Urinary bladder (tissue), 3 donors: ENCODE measurements at regions not wholly inside any gene's neighbourhood (a gene's known extent, or its start where the extent isn't known, plus 50 kb on each side); places are given as distances from the start of the nearest gene placed in this dataset.

Experiments used
- DNase-seq: peaks from one replicate; pipeline ENCODE4 v3.0.0-alpha.2; 2015; ENCODE audit errors: extremely low spot score
- H3K27ac ChIP-seq: one replicate; pipeline ENCODE4 v1.5.1; 2013; ENCODE audit warnings: low read depth, mild to moderate bottlenecking, moderate library complexity
- H3K36me3 ChIP-seq: one replicate; pipeline ENCODE4 v1.6.1; 2013; ENCODE audit warnings: mild to moderate bottlenecking, moderate library complexity; ENCODE audit not compliant: insufficient read depth
- H3K4me1 ChIP-seq: one replicate; pipeline ENCODE4 v1.6.1; 2013; ENCODE audit warnings: mild to moderate bottlenecking, moderate library complexity; ENCODE audit not compliant: insufficient read depth
- H3K4me3 ChIP-seq: one replicate; pipeline ENCODE4 v1.5.1; 2013; ENCODE audit warnings: low read depth, low read length
- WGBS: extraction: QIAGEN DNeasy Blood & Tissue Kit; methylation state at CpG from one replicate; pipeline ENCODE4 v1.1.7; 2013; 5-methylcytosine and 5-hydroxymethylcytosine counted together
- donor health status: healthy with polysubstance abuse.
- donor health status: healthy.

DNA sequence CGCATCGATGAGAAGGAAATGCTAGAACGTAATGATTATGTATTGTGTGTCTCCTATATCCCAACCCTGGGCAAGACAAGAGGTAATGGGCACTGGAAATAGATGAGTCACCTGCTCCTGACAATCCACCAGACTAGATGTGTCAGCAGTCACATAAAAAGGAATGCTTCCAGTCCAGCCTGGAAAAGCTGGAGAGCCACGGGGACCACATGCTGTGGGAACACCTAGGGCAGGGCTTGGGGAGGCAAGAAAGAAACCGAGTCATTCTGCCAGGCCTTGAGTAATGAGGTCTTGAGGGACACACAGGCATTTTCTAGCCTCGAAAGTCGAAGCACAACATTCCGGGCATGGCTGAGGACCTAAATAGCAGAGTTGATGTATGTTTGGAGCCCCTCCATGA lies 716.7 kb upstream of the TMEM132C start:
- WGBS: 75% methylated on average over 8 of the region's 8 CpGs
- DNase-seq: no peak
- H3K27ac ChIP-seq: no peak overlapping the region

DNA sequence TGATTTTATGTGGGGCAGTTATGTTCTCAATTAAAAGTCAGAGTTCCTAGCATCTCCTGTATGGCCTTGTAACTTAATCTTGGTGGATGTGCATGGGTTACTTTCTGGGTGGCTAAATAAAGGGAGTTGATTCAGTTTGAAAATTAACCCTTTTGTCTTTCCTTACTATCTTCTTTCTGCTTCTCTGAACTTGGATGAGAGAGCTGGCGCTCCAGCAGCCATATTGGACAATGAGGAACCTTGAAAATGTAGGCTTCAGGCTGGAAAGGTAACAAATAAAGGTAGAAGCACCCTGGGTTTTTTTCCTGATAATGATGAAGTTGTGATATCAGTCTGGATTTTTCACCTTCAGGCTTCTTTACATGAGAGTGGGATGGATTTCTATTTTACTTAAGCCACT lies 714.1 kb upstream of the TMEM132C start:
- Histone ChIP-seq H3K27ac (no peak overlapping the region), H3K4me3 (no peak overlapping the region), H3K36me3 (no peaks in the 10 kb centered on the region), H3K4me1 (no peaks in the 10 kb centered on the region)
- no peak for DNase-seq
- WGBS: 94% methylated on average over 1 of the region's 1 CpG

More for the DNA sequence above, 716.7 kb upstream of the TMEM132C start:
- no peaks in the 10 kb centered on the region for H3K36me3 ChIP-seq
- no peak overlapping the region for H3K4me3 ChIP-seq
- no peaks in the 10 kb centered on the region for H3K4me1 ChIP-seq

DNA sequence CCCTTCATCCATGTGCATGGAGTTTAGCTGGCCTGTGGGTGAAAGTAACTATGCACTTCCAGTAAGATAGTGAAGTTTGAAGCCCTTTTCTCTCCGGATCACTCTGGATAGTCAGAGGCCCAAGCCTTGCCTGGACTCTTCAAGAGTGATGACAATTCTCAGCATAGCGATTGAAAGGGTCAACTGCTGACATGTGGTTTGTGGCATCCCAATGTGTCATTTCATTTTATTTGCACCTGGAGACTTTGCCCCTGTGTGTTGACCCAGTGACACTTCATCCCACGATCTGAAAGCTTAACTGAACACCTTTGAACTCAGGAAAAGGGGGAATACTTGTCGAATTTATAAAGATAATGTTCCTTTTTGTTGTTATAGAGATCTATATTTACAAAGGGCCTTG lies 711.9 kb upstream of the TMEM132C start:
- H3K36me3 ChIP-seq: no peaks in the 10 kb centered on the region

DNA sequence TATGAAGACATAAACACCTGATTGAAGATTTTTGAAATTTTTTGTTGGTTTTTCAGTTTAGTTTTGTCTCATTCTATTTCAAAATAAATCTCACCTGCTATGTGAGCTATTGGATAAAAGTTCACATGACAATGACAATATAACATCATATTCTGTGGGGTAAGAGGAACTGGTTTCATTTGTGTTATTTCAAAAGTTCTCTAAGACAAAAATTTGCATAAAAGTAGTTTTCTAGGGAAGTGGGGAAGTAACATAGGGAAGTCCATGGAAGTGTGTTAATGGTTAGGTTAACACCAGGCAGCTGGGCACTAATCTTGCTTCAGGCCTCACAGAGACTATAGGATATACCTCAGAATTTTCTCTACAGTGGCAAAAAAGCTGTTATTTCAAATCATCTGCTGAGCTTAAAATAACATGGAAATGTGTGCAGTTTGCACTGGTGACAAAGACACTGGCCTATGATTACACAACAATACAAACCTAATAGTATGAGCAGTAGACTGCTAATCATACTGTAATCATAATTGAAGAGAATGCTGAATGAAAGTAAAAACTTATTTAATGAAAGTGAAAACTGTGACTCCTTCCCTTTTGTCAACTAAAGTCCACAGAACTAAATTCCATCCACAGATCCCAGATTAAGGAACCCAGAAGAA lies 710.6 kb upstream of the TMEM132C start:
- no peaks in the 10 kb centered on the region for H3K4me1 ChIP-seq

More for the DNA sequence above, 711.9 kb upstream of the TMEM132C start:
- DNase-seq: no peak
- no peak overlapping the region for H3K4me3 ChIP-seq
- no peaks in the 10 kb centered on the region for H3K4me1 ChIP-seq
- 62% methylated on average over 4 of the region's 4 CpGs for WGBS
- H3K27ac ChIP-seq: no peak overlapping the region

DNA sequence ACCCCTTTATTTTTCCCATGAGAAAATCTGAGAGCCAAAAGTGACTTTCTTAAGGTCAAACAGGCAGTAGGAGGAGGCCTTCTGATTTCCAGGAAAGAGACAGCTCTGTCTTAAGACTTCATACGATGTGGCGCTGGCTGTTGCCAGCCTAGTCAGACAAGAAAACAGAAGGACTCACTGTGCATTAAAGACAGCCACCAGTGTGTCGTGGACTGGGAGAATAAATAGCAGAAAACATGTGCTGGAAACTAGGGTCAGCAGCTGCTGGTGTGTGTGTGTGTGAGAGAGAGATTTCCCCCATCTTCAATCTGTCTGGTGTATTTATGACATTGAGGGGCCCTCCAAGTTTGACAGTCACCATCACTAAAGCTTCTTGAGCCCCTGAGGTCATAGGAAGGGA lies 708.6 kb upstream of the TMEM132C start:
- DNase-seq: no peak
- H3K4me1 ChIP-seq: no peaks in the 10 kb centered on the region
- 66% methylated on average over 3 of the region's 3 CpGs for WGBS
- H3K27ac ChIP-seq: no peak overlapping the region
- H3K36me3 ChIP-seq: no peaks in the 10 kb centered on the region
- no peak overlapping the region for H3K4me3 ChIP-seq

More for the DNA sequence above, 710.6 kb upstream of the TMEM132C start:
- Histone ChIP-seq H3K36me3 (no peaks in the 10 kb centered on the region), H3K4me3 (no peak overlapping the region), H3K27ac (no peak overlapping the region)
- no peak for DNase-seq

DNA sequence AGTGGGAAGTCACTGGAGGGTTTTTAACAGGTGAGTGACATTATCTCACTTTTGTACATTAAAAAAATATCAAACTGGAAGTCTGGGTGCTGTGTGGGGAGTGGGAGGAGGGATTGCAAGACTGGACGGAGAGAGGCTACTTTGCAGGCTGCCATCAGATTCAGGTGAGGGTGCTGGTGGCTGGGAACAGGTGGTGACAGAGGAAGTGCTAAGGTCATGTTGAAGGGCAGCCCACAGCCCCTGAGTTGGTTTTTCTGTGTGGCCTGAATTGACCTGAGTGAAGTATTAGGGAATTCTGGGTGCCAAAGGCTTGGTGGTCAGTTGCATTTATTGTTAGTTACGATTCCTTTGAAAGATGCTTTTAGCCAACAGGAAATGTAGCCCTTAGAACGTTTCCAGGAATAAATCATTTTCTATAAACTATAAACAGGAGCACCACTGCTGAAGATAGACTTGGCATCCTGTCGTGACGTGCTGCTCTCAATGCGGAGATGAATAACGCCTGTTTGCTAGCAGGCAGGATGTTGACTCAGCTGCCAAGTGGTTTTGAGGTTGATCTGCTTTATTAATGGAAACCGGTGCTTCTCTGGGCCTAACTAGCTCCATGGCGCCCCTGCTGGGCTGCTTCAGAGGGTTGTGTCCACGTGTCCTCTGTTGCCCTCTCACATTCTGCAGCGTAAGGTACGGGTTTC lies 707.5 kb upstream of the TMEM132C start:
- 29% methylated on average over 12 of the region's 12 CpGs for WGBS
- Histone ChIP-seq H3K4me3 (no peak overlapping the region), H3K36me3 (no peaks in the 10 kb centered on the region), H3K27ac (no peak overlapping the region), H3K4me1 (no peaks in the 10 kb centered on the region)
- no peak for DNase-seq

DNA sequence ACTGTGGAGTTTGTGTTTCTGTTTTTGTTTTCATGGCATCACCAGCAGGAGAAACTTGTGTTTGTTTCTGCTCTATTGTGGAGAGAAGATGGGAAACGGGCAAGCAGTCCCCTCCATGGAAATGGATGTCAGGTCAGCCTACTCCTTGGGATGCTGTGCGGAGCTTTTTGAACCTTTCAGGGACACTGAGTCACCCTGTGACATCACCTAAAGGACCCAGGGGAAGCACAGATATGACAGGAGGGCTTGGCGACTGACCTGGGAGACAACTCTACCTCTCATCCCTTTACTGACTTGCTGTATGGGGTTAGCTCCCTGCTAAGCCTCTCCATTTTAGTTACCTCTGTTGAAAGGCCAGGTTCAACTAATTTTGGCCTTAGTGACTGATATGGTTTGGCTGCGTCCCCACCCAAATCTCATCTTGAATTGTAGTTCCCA lies 706.9 kb upstream of the TMEM132C start:
- no peak for DNase-seq
- Histone ChIP-seq H3K36me3 (no peaks in the 10 kb centered on the region), H3K4me1 (no peaks in the 10 kb centered on the region), H3K4me3 (no peak overlapping the region), H3K27ac (no peak overlapping the region)
- WGBS: 92% methylated on average over 4 of the region's 4 CpGs

DNA sequence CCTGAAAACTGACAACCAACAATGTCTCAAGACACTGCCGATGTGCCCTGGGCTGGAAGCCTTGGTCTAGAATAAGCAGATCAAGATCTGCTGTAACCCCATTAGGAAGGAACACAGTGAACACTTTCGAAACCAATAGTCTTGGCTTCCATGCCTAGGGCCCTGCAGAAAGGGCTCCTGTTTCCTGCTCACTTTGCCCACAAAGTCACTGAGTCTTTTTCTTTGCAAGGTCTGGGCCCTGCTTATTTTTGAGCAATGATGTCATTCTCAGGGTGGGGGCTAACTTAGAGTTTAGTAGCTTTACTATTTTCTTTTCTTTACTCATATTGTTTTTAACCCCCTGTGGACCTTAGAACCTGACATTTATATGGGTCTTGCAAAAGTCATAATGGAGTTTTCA lies 704.2 kb upstream of the TMEM132C start:
- Histone ChIP-seq H3K36me3 (no peaks in the 10 kb centered on the region), H3K4me3 (no peak overlapping the region), H3K4me1 (no peaks in the 10 kb centered on the region), H3K27ac (no peak overlapping the region)
- DNase-seq: no peak
- 87% methylated on average over 2 of the region's 2 CpGs for WGBS

DNA sequence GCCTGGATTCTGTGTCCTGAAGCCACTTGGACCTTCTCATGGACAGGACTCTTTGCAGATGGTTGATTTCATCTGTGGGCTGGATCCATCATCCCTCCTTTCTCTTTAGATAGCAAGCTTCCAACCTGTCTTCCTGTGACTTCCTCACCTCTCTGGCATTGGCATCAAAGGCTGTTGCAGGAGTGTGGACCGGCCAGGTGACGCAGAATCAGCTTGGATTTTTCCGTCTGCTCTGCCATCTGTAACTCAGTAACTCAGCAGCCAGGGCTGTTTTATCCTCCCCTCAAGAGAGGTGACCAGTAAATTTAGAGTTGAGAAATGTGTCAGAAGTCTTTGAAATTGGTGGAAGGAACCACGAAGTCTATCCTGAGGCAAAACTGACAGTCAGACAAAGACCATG lies 701.7 kb upstream of the TMEM132C start:
- no peak for DNase-seq
- H3K4me1 ChIP-seq: no peaks in the 10 kb centered on the region
- no peaks in the 10 kb centered on the region for H3K36me3 ChIP-seq
- H3K4me3 ChIP-seq: no peak overlapping the region
- WGBS: 88% methylated on average over 4 of the region's 4 CpGs
- no peak overlapping the region for H3K27ac ChIP-seq

DNA sequence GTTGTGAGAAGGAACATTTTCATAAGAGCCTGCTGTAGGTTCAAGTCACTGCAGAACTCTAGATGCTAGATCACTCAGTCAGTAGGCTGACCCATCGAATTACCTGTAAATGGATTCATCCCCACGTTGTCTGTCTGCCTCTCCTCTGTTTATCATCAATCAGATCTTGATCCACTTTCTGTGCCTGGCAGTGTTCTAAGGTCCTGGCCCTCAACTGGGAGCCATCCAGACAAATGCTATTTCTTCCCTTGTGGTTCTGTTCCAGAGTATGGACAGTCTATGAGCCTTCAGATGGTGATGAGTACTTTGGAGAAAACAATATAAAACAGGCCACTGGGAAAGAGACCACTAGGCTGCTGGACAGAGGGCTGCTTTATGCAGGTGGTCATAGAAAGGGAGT lies 699.4 kb upstream of the TMEM132C start:
- 55% methylated on average over 2 of the region's 2 CpGs for WGBS
- DNase-seq: no peak
- Histone ChIP-seq H3K36me3 (no peaks in the 10 kb centered on the region), H3K27ac (no peak overlapping the region), H3K4me1 (no peaks in the 10 kb centered on the region), H3K4me3 (no peak overlapping the region)

DNA sequence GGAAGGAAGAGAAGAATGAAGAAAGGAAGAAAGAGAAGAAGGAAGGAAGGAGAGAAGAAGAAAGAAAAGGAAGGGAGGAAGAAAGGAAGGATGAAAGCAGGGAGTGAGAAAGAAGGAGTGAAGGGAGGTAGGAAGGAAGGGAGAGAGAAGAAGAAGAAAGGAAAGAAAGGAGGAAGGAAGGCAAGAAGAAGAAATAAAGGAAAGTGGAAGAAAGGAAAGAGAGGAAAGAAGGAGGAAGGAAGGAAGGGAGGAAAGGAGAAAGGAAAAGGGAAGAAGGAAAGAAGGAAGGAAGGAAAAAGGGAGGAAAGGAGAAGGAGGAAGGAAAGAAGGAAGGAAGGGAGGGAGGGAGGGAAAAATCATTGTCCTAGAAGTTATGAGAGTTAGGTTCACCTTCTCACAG lies 696.6 kb upstream of the TMEM132C start:
- no peaks in the 10 kb centered on the region for H3K4me1 ChIP-seq
- no peak overlapping the region for H3K4me3 ChIP-seq
- no peak overlapping the region for H3K27ac ChIP-seq
- no peaks in the 10 kb centered on the region for H3K36me3 ChIP-seq
- DNase-seq: no peak

DNA sequence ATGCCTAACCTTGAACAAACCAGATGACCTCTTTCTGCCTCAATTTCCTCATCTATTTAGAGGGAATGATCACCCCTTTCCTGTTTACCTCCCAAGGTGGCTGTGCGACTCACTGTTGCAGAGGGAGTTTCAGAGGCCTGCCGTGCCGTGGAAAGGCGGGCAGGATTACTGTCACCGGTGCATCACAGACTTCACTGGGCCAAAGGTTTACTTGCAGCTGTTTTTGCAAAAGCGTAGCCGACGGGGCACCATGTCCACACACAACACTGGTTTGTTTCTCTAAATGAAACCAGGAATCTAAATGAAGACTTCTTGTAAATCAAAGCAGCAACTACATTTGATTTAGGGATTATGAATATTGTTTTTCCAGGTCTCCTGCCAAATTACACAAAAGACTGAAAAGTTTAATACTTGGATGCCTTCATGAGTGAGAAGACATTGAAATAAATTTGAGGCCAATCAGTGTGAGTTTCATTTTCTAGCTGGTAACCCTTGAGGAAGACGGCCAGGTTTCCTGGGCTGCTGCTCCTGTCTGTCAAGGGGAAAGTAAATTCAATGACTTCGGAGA lies 696.1 kb upstream of the TMEM132C start:
- Histone ChIP-seq H3K36me3 (no peaks in the 10 kb centered on the region), H3K4me3 (no peak overlapping the region), H3K4me1 (no peaks in the 10 kb centered on the region), H3K27ac (no peak overlapping the region)
- DNase-seq: no peak
- 66% methylated on average over 10 of the region's 10 CpGs for WGBS

DNA sequence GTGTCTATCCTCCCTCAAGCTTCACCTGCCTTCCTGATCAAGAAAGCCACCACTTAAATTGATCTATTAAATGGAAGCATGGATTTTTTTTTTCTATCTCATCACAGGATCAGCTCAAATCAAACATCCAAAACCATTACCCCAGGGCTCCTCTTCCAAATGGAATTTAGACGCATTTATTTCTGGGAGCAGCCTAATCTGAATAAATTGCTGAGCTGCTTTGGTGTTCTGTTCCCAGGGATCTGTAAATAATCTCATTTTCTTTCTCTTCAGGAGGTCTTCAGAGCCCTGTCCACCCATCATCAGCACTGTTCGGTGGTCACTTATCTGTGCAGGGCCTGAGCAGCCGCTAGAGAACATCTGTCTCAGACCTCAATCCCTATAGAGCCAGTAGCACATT lies 695.4 kb upstream of the TMEM132C start:
- no peaks in the 10 kb centered on the region for H3K36me3 ChIP-seq
- H3K4me1 ChIP-seq: no peaks in the 10 kb centered on the region
- WGBS: 59% methylated on average over 3 of the region's 3 CpGs
- H3K27ac ChIP-seq: no peak overlapping the region
- DNase-seq: no peak
- H3K4me3 ChIP-seq: no peak overlapping the region

DNA sequence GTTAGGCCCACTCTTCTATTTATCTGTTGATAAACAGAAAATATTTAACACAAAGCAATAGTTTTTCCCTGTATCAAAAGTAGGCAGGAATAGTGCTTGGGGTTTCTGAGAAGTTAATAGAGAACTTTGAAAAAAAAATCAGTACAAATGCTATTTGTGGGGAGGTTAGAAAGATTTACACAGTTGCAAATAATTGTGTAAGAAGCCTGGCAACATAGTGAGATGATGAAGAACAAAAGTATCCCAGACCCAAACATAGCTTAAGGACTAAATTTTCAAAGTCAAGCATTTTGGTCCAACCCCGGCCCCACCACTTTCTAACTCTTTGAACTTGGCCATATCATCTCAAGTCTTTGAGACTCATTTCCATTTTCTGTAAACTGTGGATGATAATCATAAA lies 687.5 kb upstream of the TMEM132C start:
- WGBS: 90% methylated on average over 1 of the region's 1 CpG
- no peak for DNase-seq
- Histone ChIP-seq H3K4me3 (no peak overlapping the region), H3K4me1 (no peaks in the 10 kb centered on the region), H3K27ac (no peak overlapping the region), H3K36me3 (no peaks in the 10 kb centered on the region)
